IMR-90 (cell line): ENCODE measurements at regions not wholly inside any gene's neighbourhood (a gene's known extent, or its start where the extent isn't known, plus 50 kb on each side); places are given as distances from the start of the nearest gene placed in this dataset.

ENCODE experiments used
- ATAC-seq: fragments of 200-7000 bp; cut with Tn5 transposase; 2 replicates; pipeline ENCODE4 v1.9.1; 2020; ENCODE audit warnings: low read depth, mild to moderate bottlenecking, moderate library complexity
- BruUV-seq: library from RNA; stranded (reverse); fragments of 400-500 nt; replicated peaks from 2 replicates; lab custom pipeline; 2021; lab: Mats Ljungman, UMichigan
- CTCF ChIA-PET: fragments of 300-600 bp; formaldehyde crosslinking; extraction: SDS; loops from one replicate; lab custom pipeline; 2021; ENCODE audit warnings: antibody characterized with exemption; lab: Yijun Ruan, JAX
- POLR2A ChIA-PET: fragments of 300-600 bp; sonication (Branson Sonifier 250); formaldehyde crosslinking; loops from one replicate; lab custom pipeline; 2022; ENCODE audit warnings: antibody characterized with exemption; ENCODE audit not compliant: unreplicated experiment; lab: Charles Lee
- DNase-seq: peaks from one replicate; pipeline ENCODE4 v3.0.0; 2013
- H2AFZ ChIP-seq: replicated peaks from 2 replicates; pipeline ENCODE3; 2013; ENCODE audit warnings: low read length, mild to moderate bottlenecking; ENCODE audit not compliant: poor library complexity
- H2AK5ac ChIP-seq: 2 replicates; pipeline ENCODE4 v1.6.1; 2013; ENCODE audit warnings: low read depth, low read length, inconsistent platforms
- H2AK9ac ChIP-seq: replicated peaks from 2 replicates; pipeline ENCODE3; 2013; ENCODE audit warnings: mild to moderate bottlenecking, low read depth, low read length, moderate library complexity; ENCODE audit not compliant: poor library complexity
- H2BK120ac ChIP-seq: 2 replicates; pipeline ENCODE4 v1.6.1; 2013; ENCODE audit warnings: low read depth, low read length, inconsistent platforms
- H2BK15ac ChIP-seq: 3 replicates; pipeline ENCODE4 v1.6.1; 2013; ENCODE audit warnings: low read depth, low read length, inconsistent platforms
- H2BK20ac ChIP-seq: 2 replicates; pipeline ENCODE4 v1.6.1; 2013; ENCODE audit warnings: low read depth, mild to moderate bottlenecking, inconsistent platforms, low read length, moderate library complexity
- H2BK5ac ChIP-seq: 2 replicates; pipeline ENCODE4 v1.6.1; 2013; ENCODE audit warnings: mild to moderate bottlenecking, low read depth, low read length, inconsistent platforms; ENCODE audit not compliant: poor library complexity, severe bottlenecking
- H3K14ac ChIP-seq: replicated peaks from 2 replicates; pipeline ENCODE4 v1.6.1; 2013; ENCODE audit warnings: low read depth, low read length, inconsistent platforms
- H3K18ac ChIP-seq: 2 replicates; pipeline ENCODE4 v1.6.1; 2013; ENCODE audit warnings: low read depth, low read length, control low read depth
- H3K23ac ChIP-seq: 2 replicates; pipeline ENCODE4 v1.6.1; 2013; ENCODE audit warnings: low read depth, low read length, inconsistent platforms
- H3K27ac ChIP-seq: 2 replicates; pipeline ENCODE4 v1.5.1; 2013; ENCODE audit warnings: mild to moderate bottlenecking, control low read depth, low read length; ENCODE audit not compliant: insufficient read depth
- H3K27me3 ChIP-seq: 2 replicates; pipeline ENCODE4 v1.6.1; 2013; ENCODE audit warnings: low read length; ENCODE audit not compliant: control insufficient read depth, insufficient read depth
- H3K36me3 ChIP-seq: 2 replicates; pipeline ENCODE4 v1.6.1; 2013; ENCODE audit warnings: low read length, mixed read lengths; ENCODE audit not compliant: control insufficient read depth, insufficient read depth
- H3K4ac ChIP-seq: 2 replicates; pipeline ENCODE4 v1.6.1; 2013; ENCODE audit warnings: low read depth, low read length, inconsistent platforms
- H3K4me1 ChIP-seq: 2 replicates; pipeline ENCODE4 v1.6.1; 2013; ENCODE audit warnings: low read length, mixed read lengths; ENCODE audit not compliant: control insufficient read depth, insufficient read depth
- H3K4me2 ChIP-seq: 2 replicates; pipeline ENCODE4 v1.6.1; 2013; ENCODE audit warnings: low read depth, mild to moderate bottlenecking, control low read depth, low read length, moderate library complexity
- H3K4me3 ChIP-seq: 2 replicates; pipeline ENCODE4 v1.5.1; 2013; ENCODE audit warnings: low read depth, mild to moderate bottlenecking, control low read depth, low read length, moderate library complexity; ENCODE audit not compliant: insufficient read depth
- H3K56ac ChIP-seq: 2 replicates; pipeline ENCODE4 v1.6.1; 2013; ENCODE audit warnings: low read length, inconsistent platforms; ENCODE audit not compliant: insufficient read depth; ENCODE audit errors: extremely low read depth
- H3K79me1 ChIP-seq, 2 experiments: 2 replicates each; pipeline ENCODE4 v1.6.1; 2013; ENCODE audit warnings: low read length in 2 of 2, inconsistent platforms in 1 of 2, low read depth in 1 of 2
- H3K9ac ChIP-seq: 2 replicates; pipeline ENCODE4 v1.6.1; 2013; ENCODE audit warnings: low read depth, low read length, control low read depth
- H3K9me1 ChIP-seq: 2 replicates; pipeline ENCODE4 v1.6.1; 2013; ENCODE audit warnings: low read length, inconsistent platforms; ENCODE audit not compliant: insufficient read depth
- H3K9me3 ChIP-seq: 2 replicates; pipeline ENCODE4 v1.6.1; 2013; ENCODE audit warnings: low read length; ENCODE audit not compliant: control insufficient read depth, insufficient read depth
- H4K20me1 ChIP-seq: 2 replicates; pipeline ENCODE4 v1.6.1; 2013; ENCODE audit warnings: low read length, inconsistent platforms; ENCODE audit not compliant: insufficient read depth
- H4K5ac ChIP-seq: 2 replicates; pipeline ENCODE4 v1.6.1; 2013; ENCODE audit warnings: mild to moderate bottlenecking, low read depth, low read length, control low read depth
- H4K8ac ChIP-seq, 2 experiments: 2 replicates each; pipeline ENCODE4 v1.6.1; 2013; ENCODE audit warnings: low read depth in 2 of 2, low read length in 2 of 2, control low read depth in 1 of 2, inconsistent platforms in 1 of 2
- H4K91ac ChIP-seq: 2 replicates; pipeline ENCODE4 v1.6.1; 2013; ENCODE audit warnings: low read depth, low read length, inconsistent platforms; ENCODE audit not compliant: insufficient read depth
- BHLHE40 ChIP-seq: fragments of 150-350 bp; IDR thresholded peaks from 2 replicates; pipeline ENCODE4 v1.6.1; 2016; ENCODE audit warnings: mild to moderate bottlenecking, low read depth, low read length
- FOS ChIP-seq: fragments of 150-350 bp; IDR thresholded peaks from 2 replicates; pipeline ENCODE4 v1.6.1; 2016; ENCODE audit warnings: low read depth, low read length
- RCOR1 ChIP-seq: IDR thresholded peaks from 2 replicates; pipeline ENCODE4 v1.6.1; 2012; ENCODE audit warnings: mild to moderate bottlenecking, low read length, improper control_type of control experiment; ENCODE audit not compliant: insufficient replicate concordance
- WGBS, 2 experiments: methylation state at CpG; one replicate each; pipeline versions ENCODE4 v1.1.5 to v1.1.7; 2013; ENCODE audit warnings: missing lambda C conversion rate in 2 of 2; ENCODE audit not compliant: insufficient read length in 1 of 2; ENCODE audit errors: extremely low coverage in 2 of 2; 5-methylcytosine and 5-hydroxymethylcytosine counted together
- dilution Hi-C: fragments of 300-500 bp; cut with HindIII; formaldehyde crosslinking; loops from one replicate; pipeline ENCODE4 v1.14.3; 2018; ENCODE audit warnings: low sequenced_read_pairs; ENCODE audit not compliant: unreplicated experiment
- in situ Hi-C: fragments of 300-500 bp; cut with MboI; formaldehyde crosslinking; loops from 3 replicates; pipeline ENCODE4 v1.14.3; 2019; ENCODE audit warnings: low sequenced_read_pairs, inconsistent platforms, mixed read lengths
- intact Hi-C: fragments of 100-400 bp; cut with micrococcal nuclease; formaldehyde crosslinking; loops from 2 replicates; pipeline ENCODE4 v1.10.0; 2022
- TF ChIP-seq, protein P1 (sequence below): fragments of 150-350 bp; IDR thresholded peaks from 2 replicates; pipeline ENCODE4 v1.6.1; 2016; ENCODE audit warnings: low read depth, mild to moderate bottlenecking, low read length, moderate library complexity, borderline replicate concordance
- TF ChIP-seq, protein P2 (sequence below): conservative IDR thresholded peaks from 2 replicates; pipeline ENCODE4 v1.5.1; 2012; ENCODE audit warnings: mild to moderate bottlenecking, low read depth, low read length, improper control_type of control experiment

DNA sequence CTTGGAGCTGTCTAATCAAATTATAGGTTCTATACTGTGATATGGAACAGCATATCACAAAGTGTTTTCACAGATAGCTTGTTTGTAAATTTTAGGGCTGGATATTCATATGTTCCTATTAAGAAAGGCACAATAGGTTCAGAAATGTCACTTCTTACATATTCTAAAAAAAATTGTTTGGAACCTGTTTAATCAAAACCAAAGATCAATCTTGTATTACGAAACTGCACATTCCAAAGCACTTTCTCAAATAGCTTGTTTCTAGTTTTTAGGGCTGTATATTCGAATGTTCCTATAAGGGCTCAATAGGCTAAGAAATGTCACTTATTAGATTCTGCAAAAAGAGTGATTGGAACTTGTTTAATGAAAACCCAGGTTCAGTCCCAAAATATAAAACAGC is 67.4 kb upstream of the OSBPL11 start:
- no peak overlapping the region for H3K18ac ChIP-seq
- H2AK9ac ChIP-seq, result no peak overlapping the region
- no CpG with 5 or more reads among the region's 2 CpGs for WGBS, 2 experiments
- POLR2A ChIA-PET, result no interaction called here
- no peaks in the 10 kb centered on the region for H3K79me1 ChIP-seq
- H3K4me1 ChIP-seq, result no peaks in the 10 kb centered on the region
- H4K91ac ChIP-seq, result no peak overlapping the region
- H3K23ac ChIP-seq, result no peak overlapping the region
- CTCF ChIA-PET, result interaction anchor here (0.7 kb wide), 1 partner anchor 9 kb away, joined by 3 read pairs; no protein-coding TSS in a partner anchor
- no peak overlapping the region for H3K4me2 ChIP-seq
- no peaks in the 10 kb centered on the region for H4K20me1 ChIP-seq
- no peaks in the 10 kb centered on the region for H3K9me1 ChIP-seq
- H3K36me3 ChIP-seq, result no peaks in the 10 kb centered on the region
- no peak overlapping the region for H2AFZ ChIP-seq
- DNase-seq, result no peak
- no peak for ATAC-seq
- no peak overlapping the region for H3K4ac ChIP-seq
- BruUV-seq, result no TSS peak
- no peak overlapping the region for H3K9ac ChIP-seq
- dilution Hi-C loops (no loop called here), intact Hi-C loops (no loop called here), in situ Hi-C loops (no loop called here)
- no peak overlapping the region for H3K27ac ChIP-seq
- H2BK15ac ChIP-seq, result no peak overlapping the region
- no peak overlapping the region for H4K5ac ChIP-seq
- TF ChIP-seq, protein P1, sequence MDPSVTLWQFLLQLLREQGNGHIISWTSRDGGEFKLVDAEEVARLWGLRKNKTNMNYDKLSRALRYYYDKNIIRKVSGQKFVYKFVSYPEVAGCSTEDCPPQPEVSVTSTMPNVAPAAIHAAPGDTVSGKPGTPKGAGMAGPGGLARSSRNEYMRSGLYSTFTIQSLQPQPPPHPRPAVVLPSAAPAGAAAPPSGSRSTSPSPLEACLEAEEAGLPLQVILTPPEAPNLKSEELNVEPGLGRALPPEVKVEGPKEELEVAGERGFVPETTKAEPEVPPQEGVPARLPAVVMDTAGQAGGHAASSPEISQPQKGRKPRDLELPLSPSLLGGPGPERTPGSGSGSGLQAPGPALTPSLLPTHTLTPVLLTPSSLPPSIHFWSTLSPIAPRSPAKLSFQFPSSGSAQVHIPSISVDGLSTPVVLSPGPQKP, result no peak
- TF ChIP-seq BHLHE40, result no peak
- TF ChIP-seq, protein P2, sequence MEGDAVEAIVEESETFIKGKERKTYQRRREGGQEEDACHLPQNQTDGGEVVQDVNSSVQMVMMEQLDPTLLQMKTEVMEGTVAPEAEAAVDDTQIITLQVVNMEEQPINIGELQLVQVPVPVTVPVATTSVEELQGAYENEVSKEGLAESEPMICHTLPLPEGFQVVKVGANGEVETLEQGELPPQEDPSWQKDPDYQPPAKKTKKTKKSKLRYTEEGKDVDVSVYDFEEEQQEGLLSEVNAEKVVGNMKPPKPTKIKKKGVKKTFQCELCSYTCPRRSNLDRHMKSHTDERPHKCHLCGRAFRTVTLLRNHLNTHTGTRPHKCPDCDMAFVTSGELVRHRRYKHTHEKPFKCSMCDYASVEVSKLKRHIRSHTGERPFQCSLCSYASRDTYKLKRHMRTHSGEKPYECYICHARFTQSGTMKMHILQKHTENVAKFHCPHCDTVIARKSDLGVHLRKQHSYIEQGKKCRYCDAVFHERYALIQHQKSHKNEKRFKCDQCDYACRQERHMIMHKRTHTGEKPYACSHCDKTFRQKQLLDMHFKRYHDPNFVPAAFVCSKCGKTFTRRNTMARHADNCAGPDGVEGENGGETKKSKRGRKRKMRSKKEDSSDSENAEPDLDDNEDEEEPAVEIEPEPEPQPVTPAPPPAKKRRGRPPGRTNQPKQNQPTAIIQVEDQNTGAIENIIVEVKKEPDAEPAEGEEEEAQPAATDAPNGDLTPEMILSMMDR, result no peak
- no peak for TF ChIP-seq RCOR1
- TF ChIP-seq FOS, result no peak
- H2BK5ac ChIP-seq, result no peak overlapping the region
- H4K8ac ChIP-seq, result no peak overlapping the region
- H2BK20ac ChIP-seq, result no peak overlapping the region
- no peak overlapping the region for H3K14ac ChIP-seq
- H3K9me3 ChIP-seq, result no peaks in the 10 kb centered on the region
- H3K56ac ChIP-seq, result no peak overlapping the region
- H3K4me3 ChIP-seq, result no peak overlapping the region
- no peak overlapping the region for H2AK5ac ChIP-seq
- H3K27me3 ChIP-seq, result no peaks in the 10 kb centered on the region; the same call in 1 of the 2 replicates
- no peak overlapping the region for H2BK120ac ChIP-seq
